ENCODE measurements at regions not wholly inside any gene's neighbourhood (a gene's known extent, or its start where the extent isn't known, plus 50 kb on each side); places are given as distances from the start of the nearest gene placed in this dataset.

GRCh38 chr15:39078026-39078425, 502.9 kb upstream of the THBS1 start:
- TF ChIP-seq EZH2phosphoT487 (IDR thresholded peaks at IDR 0.05; ENCODE audit: insufficient read depth, low read depth) = no peak
- TF ChIP-seq EZH2 (IDR thresholded peaks at IDR 0.05; ENCODE audit: insufficient read depth, poor library complexity, severe bottlenecking) = no peak
